ENCODE measurements at regions not wholly inside any gene's neighbourhood (a gene's known extent, or its start where the extent isn't known, plus 50 kb on each side); places are given as distances from the start of the nearest gene placed in this dataset.

DNA sequence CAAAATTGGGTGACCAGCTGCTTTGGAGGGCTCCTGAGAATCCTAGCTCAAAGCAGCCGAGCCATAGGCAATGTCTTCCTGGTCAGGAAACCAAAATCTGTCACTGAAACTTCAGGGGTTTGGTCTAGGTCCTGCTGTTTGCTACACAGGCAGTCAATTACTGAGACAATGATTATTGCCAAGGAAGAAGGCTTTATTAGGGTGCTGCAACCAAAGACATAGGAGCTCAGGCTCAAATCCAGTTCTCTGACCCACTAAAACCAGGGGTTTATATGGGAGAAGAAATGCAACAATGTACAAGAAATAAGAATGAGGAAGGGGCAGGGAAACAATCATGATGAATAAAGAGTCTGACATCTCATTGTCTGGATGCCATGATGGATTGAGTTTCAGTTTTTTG lies 410.3 kb upstream of the ZWINT start:
- TF ChIP-seq, protein P1, sequence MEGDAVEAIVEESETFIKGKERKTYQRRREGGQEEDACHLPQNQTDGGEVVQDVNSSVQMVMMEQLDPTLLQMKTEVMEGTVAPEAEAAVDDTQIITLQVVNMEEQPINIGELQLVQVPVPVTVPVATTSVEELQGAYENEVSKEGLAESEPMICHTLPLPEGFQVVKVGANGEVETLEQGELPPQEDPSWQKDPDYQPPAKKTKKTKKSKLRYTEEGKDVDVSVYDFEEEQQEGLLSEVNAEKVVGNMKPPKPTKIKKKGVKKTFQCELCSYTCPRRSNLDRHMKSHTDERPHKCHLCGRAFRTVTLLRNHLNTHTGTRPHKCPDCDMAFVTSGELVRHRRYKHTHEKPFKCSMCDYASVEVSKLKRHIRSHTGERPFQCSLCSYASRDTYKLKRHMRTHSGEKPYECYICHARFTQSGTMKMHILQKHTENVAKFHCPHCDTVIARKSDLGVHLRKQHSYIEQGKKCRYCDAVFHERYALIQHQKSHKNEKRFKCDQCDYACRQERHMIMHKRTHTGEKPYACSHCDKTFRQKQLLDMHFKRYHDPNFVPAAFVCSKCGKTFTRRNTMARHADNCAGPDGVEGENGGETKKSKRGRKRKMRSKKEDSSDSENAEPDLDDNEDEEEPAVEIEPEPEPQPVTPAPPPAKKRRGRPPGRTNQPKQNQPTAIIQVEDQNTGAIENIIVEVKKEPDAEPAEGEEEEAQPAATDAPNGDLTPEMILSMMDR (IDR thresholded peaks at IDR 0.05), result no peak
- TF ChIP-seq EZH2phosphoT487 (IDR thresholded peaks at IDR 0.05; ENCODE audit: borderline replicate concordance, low read depth) (no peak), TAF1 (IDR thresholded peaks at IDR 0.05; ENCODE audit: borderline replicate concordance, low read depth, low read length) (no peak), FOSL2 (IDR thresholded peaks at IDR 0.05; ENCODE audit: borderline replicate concordance, low read depth) (no peak), JUND (IDR thresholded peaks at IDR 0.05) (no peak), EP300 (IDR thresholded peaks at IDR 0.05; ENCODE audit: borderline replicate concordance in 1 of 2, low read depth in 1 of 2, low read length in 1 of 2) (no peak)
- TF ChIP-seq, protein P2, sequence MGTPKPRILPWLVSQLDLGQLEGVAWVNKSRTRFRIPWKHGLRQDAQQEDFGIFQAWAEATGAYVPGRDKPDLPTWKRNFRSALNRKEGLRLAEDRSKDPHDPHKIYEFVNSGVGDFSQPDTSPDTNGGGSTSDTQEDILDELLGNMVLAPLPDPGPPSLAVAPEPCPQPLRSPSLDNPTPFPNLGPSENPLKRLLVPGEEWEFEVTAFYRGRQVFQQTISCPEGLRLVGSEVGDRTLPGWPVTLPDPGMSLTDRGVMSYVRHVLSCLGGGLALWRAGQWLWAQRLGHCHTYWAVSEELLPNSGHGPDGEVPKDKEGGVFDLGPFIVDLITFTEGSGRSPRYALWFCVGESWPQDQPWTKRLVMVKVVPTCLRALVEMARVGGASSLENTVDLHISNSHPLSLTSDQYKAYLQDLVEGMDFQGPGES (IDR thresholded peaks at IDR 0.05; ENCODE audit: low read depth, low read length), result no peak
- TF ChIP-seq, protein P3, sequence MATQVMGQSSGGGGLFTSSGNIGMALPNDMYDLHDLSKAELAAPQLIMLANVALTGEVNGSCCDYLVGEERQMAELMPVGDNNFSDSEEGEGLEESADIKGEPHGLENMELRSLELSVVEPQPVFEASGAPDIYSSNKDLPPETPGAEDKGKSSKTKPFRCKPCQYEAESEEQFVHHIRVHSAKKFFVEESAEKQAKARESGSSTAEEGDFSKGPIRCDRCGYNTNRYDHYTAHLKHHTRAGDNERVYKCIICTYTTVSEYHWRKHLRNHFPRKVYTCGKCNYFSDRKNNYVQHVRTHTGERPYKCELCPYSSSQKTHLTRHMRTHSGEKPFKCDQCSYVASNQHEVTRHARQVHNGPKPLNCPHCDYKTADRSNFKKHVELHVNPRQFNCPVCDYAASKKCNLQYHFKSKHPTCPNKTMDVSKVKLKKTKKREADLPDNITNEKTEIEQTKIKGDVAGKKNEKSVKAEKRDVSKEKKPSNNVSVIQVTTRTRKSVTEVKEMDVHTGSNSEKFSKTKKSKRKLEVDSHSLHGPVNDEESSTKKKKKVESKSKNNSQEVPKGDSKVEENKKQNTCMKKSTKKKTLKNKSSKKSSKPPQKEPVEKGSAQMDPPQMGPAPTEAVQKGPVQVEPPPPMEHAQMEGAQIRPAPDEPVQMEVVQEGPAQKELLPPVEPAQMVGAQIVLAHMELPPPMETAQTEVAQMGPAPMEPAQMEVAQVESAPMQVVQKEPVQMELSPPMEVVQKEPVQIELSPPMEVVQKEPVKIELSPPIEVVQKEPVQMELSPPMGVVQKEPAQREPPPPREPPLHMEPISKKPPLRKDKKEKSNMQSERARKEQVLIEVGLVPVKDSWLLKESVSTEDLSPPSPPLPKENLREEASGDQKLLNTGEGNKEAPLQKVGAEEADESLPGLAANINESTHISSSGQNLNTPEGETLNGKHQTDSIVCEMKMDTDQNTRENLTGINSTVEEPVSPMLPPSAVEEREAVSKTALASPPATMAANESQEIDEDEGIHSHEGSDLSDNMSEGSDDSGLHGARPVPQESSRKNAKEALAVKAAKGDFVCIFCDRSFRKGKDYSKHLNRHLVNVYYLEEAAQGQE (IDR thresholded peaks at IDR 0.05; ENCODE audit: low read depth, low read length), result no peak
- TF ChIP-seq, protein P4, sequence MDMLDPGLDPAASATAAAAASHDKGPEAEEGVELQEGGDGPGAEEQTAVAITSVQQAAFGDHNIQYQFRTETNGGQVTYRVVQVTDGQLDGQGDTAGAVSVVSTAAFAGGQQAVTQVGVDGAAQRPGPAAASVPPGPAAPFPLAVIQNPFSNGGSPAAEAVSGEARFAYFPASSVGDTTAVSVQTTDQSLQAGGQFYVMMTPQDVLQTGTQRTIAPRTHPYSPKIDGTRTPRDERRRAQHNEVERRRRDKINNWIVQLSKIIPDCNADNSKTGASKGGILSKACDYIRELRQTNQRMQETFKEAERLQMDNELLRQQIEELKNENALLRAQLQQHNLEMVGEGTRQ (IDR thresholded peaks at IDR 0.05; ENCODE audit: borderline replicate concordance, low read depth, low read length), result no peak
